ENCODE measurements at regions not wholly inside any gene's neighbourhood (a gene's known extent, or its start where the extent isn't known, plus 50 kb on each side); places are given as distances from the start of the nearest gene placed in this dataset.

GRCh38 chr2:62339837-62340236 is 143.9 kb downstream of the B3GNT2 start:
- TF ChIP-seq BHLHE40 (IDR thresholded peaks at IDR 0.05; ENCODE audit: low read length) (no peak), SP2 (IDR thresholded peaks at IDR 0.05; ENCODE audit: extremely low read depth, low read depth, low read length, poor library complexity, severe bottlenecking) (no peak), ZSCAN29 (IDR thresholded peaks at IDR 0.05) (no peak), PHF20 (IDR thresholded peaks at IDR 0.05; ENCODE audit: partially characterized antibody) (no peak), SIX5 (IDR thresholded peaks at IDR 0.05; ENCODE audit: borderline replicate concordance in 1 of 2, insufficient read depth in 1 of 2, low read depth in 1 of 2, low read length in 2 of 2) (no peak), ZFX (CRISPR knock-in tag; IDR thresholded peaks at IDR 0.05) (no peak), PTTG1 (tag; IDR thresholded peaks at IDR 0.05; ENCODE audit: low read depth) (no peak), MEF2A (IDR thresholded peaks at IDR 0.05; ENCODE audit: control insufficient read depth, low read depth, low read length) (no peak), RNF2 (IDR thresholded peaks at IDR 0.05) (no peak), ZNF277 (CRISPR knock-in tag; IDR thresholded peaks at IDR 0.05; ENCODE audit: borderline replicate concordance) (no peak)
- TF ChIP-seq, protein P1, sequence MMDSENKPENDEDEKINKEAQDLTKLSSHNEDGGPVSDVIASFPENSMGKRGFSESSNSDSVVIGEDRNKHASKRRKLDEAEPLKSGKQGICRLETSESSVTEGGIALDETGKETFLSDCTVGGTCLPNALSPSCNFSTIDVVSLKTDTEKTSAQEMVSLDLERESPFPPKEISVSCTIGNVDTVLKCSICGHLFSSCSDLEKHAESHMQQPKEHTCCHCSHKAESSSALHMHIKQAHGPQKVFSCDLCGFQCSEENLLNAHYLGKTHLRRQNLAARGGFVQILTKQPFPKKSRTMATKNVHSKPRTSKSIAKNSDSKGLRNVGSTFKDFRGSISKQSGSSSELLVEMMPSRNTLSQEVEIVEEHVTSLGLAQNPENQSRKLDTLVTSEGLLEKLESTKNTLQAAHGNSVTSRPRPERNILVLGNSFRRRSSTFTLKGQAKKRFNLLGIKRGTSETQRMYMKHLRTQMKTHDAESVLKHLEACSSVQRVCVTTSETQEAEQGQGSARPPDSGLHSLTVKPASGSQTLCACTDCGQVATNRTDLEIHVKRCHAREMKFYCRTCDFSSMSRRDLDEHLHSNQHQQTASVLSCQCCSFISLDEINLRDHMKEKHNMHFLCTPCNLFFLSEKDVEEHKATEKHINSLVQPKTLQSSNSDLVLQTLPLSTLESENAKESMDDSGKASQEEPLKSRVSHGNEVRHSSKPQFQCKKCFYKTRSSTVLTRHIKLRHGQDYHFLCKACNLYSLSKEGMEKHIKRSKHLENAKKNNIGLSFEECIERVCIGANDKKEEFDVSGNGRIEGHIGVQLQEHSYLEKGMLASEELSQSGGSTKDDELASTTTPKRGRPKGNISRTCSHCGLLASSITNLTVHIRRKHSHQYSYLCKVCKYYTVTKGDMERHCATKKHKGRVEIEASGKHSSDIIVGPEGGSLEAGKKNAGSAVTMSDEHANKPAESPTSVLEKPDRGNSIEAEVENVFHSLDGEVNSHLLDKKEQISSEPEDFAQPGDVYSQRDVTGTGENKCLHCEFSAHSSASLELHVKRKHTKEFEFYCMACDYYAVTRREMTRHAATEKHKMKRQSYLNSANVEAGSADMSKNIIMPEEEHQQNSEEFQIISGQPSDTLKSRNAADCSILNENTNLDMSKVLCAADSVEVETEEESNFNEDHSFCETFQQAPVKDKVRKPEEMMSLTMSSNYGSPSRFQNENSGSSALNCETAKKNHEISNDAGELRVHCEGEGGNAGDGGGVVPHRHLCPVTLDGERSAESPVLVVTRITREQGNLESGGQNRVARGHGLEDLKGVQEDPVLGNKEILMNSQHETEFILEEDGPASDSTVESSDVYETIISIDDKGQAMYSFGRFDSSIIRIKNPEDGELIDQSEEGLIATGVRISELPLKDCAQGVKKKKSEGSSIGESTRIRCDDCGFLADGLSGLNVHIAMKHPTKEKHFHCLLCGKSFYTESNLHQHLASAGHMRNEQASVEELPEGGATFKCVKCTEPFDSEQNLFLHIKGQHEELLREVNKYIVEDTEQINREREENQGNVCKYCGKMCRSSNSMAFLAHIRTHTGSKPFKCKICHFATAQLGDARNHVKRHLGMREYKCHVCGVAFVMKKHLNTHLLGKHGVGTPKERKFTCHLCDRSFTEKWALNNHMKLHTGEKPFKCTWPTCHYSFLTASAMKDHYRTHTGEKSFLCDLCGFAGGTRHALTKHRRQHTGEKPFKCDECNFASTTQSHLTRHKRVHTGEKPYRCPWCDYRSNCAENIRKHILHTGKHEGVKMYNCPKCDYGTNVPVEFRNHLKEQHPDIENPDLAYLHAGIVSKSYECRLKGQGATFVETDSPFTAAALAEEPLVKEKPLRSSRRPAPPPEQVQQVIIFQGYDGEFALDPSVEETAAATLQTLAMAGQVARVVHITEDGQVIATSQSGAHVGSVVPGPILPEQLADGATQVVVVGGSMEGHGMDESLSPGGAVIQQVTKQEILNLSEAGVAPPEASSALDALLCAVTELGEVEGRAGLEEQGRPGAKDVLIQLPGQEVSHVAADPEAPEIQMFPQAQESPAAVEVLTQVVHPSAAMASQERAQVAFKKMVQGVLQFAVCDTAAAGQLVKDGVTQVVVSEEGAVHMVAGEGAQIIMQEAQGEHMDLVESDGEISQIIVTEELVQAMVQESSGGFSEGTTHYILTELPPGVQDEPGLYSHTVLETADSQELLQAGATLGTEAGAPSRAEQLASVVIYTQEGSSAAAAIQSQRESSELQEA (IDR thresholded peaks at IDR 0.05; ENCODE audit: low read depth): no peak
